Hematopoietic multipotent progenitor cell (in vitro differentiated cells): ENCODE measurements at regions not wholly inside any gene's neighbourhood (a gene's known extent, or its start where the extent isn't known, plus 50 kb on each side); places are given as distances from the start of the nearest gene placed in this dataset.

Experiments used
- DNase-seq, 3 donors: peaks; one replicate each; pipeline ENCODE4 v3.0.0-alpha.2; 2011 to 2015; ENCODE audit warnings: low read depth in 2 of 3, low spot score in 2 of 3

- DNase-seq: no peak
These were observed 50.7 kb upstream of the FOXB1 start for GRCh38 chr15:59953392-59953883.

DNA sequence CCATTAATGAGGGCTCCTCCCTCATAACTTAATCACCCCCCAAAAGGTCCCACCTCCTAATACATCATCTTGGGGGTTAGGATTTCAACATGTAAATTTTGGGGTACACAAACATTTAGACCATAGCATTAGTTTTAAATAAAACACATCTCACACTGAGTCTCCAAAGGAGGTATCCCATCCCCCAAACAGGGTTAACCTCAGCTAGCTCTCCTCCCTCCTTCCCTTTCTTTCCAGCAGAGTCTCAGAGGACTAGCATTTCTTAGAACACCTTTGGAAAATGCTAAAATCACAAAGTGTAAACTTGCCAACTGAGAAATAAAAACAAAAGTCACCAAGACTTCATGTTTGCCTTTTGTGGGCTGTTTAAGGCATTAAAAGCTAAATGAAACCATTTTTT, 51.2 kb upstream of the FOXB1 start:
- no peak for DNase-seq

- DNase-seq: no peak
These were observed 53.3 kb upstream of the FOXB1 start for GRCh38 chr15:59950603-59951388.

GRCh38 chr15:59948924-59949613, 55.0 kb upstream of the FOXB1 start:
- no peak for DNase-seq

DNA sequence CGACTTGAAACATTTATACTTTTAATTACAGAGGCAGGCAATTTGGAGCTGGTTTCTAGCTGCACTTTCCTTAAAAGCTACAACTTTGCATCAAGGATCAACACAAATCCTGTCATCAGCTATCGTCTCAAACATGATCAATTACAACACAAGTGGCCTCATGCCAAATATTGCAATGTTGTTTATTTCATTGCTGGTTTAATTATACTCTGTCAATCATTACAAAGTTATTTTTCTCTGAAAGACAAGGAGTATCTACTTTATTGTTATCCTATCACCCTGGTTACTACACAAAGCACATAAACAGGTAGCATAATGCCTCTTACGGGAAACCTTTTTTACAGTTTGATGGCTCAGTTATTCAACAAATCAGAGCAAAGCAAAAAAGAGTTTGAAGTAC, 58.0 kb upstream of the FOXB1 start:
- DNase-seq: no peak

GRCh38 chr15:59945036-59945435, 59.1 kb upstream of the FOXB1 start:
- DNase-seq: no peak

DNA sequence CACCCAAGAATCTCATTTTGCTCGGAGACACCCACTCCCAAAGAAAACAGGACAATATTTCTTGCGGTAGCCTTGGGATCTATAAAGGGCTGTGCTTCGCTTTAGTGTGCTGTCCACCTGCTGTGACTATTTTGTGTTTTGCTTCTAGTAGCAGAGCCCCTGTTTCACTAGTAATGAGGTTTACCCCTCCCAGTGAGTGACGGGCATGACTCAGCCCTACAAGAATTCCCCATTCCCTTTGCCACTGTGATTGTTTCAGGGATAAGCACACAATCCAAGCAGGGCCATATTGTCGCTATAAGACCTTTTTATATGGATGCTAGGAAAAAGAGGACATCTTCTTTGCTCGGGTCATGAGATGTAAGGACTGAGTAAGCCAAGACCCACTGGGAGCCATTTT, 62.5 kb upstream of the FOXB1 start:
- DNase-seq: no peak

DNA sequence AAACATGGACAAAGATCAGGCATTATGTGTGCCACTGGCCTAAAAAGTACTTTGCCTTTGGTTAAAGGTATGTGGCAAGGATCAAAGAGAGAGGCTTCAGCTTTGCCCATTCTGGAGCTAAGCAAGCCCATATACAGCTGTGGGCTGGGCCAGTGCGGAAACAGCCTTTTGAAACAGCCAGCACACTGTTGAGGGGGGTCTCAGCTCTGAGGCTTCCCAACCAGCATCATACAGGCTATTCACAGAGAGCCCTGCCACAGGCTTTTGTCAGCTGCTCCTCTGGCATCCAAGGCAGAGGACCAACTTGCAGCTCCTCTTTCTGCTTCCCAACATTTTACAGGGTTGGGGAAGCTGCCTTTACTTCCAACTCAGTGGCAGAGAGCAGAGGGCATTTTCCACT, 63.2 kb upstream of the FOXB1 start:
- no peak for DNase-seq

GRCh38 chr15:59940456-59940855, 63.7 kb upstream of the FOXB1 start:
- DNase-seq: no peak

- DNase-seq: no peak
These were observed 67.4 kb upstream of the FOXB1 start for GRCh38 chr15:59936741-59937140.

GRCh38 chr15:59933607-59934006, 70.5 kb upstream of the FOXB1 start:
- DNase-seq: no peak

DNA sequence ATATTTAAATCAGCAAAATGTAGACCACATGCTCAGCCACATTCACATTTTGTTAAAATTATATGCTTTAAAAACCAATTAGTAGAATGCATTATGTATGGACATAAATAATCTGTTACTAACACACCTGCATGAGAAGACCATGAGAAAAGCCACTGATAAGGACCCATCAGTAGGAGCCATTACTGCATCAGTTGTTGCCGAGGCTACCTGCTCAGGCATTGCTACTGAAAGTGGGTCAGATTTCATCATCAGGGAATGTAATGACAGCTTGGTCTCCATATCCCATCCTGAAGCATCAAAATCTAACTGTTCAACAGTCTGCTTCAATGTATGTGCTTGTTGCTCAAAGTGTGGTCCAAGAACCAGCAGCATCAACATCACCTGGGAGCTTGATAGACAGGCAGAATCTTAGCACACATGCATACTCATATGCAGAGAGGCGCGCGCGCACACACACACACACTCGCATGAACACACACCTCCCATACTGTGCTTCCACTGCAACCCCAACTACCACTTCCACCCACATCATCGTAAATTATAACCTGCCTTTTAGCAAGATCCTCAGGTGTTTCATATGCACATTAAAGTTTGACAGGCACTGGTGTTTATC, 72.4 kb upstream of the FOXB1 start:
- DNase-seq: no peak

DNA sequence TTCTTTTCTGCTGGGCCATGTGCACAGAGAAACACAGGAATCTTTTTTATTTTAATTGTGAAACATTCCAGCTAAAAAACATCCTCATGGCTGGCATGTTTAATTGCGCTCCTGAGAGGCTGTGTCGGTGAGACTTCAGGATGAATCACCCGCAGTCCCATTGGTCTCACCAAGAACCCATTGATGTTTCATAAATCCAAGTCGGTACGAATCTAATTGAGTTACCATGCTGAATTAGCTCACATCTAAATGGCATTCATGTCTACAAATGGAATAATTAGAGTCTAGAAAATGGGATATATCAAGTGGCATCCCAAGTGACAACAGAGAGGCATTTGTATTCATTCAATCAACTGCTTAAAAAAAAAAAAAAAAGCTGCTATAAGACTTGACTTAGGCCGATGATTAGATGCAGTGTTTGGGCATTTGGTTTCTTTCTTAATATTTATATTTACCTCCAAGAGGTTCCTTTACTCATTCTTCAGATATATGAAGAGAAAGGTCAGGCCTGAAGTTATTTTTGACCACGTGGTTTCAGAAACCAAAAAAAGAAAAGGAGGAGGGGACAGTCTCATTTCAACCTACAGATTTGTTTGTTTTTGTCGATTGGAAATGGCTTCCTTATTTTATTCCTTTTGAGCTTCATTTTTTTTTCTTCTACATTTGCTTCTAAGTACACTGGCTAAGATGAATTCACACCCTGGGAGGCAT, 79.1 kb upstream of the FOXB1 start:
- no peak for DNase-seq

- DNase-seq: no peak
These were observed 80.0 kb upstream of the FOXB1 start for GRCh38 chr15:59924096-59924495.

- DNase-seq: no peak
These were observed 80.6 kb upstream of the FOXB1 start for GRCh38 chr15:59923508-59923907.

DNA sequence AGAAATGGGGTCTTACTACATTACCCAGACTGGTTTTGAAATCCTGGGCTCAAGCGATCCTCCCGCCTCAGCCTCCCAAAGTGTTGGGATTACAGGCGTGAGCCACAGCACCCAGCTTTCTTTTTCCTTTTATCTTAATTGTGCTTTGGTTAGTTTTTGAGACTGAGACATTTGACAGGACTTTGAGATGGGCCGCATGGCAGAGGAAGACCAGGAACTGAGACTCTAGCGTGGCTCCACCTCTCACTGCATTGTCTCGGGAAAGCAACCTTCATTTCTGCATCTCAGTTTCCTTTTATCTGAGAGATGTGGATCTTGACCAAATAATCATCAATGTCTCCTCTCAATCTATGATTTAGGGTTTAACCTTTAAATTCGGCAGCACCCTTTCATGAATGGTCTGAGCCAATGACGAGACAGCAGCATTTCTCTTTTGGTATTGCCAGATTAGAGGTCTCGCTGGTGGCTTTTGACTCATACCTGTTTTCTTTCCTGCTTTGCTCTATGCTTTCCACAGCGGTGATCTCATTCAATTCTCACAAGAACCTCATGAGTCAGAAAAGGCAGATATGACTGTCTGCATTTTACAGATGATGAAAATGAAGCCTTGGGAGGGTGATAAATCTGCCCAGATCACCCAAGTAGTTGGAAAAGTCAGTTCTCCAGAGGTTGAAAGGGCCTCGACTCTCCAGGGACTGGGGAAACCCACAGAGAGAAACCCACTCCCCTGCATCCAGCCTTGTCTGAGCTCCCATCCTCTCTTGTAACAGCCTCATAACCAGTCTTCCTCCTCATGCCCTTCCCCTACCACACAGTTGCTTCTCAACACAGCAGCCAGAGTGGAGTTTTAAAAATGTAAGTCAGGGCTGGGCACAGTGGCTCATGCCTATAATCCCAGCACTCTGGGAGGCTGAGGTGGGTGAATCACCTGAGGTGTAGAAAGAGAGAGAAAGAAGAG, 84.8 kb upstream of the FOXB1 start:
- peak in 1 of 3 donors; percentile 3 for DNase-seq

DNA sequence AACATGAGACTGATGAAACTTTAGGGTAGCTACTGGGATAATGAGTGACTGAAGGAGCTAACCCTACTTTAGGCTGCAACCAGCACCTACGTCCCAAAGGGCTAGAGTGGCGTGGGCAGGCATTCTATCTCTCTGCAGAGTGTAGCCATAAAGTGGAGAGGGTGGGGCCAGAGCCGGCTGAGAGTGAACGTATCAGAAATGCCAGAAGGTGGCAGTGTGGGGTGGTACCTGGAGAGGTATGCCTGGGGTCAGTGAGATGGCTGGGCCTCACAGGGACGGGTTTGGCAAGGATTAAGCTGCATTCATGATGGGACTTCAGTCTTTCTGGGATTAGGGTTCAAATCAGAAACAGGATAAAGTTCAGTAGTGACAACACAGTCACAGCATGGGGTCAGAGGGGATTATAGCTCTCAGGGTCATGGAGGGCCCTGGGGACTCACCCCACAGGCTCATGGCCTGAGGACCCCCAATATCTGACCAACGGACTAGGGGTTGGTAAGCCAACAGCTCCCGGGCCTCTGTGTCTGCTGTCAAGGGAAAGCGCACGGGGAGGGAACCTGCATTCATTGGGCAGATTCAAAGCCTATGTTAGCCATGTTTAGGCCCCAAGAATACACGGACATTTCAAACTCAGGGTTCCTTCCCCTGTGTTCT, 86.5 kb upstream of the FOXB1 start:
- DNase-seq: peak; percentile 32 to 76 (median 59)

GRCh38 chr15:59906046-59906445, 98.1 kb upstream of the FOXB1 start:
- DNase-seq: no peak

GRCh38 chr15:59905176-59905575, 98.9 kb upstream of the FOXB1 start:
- no peak for DNase-seq
